ENCODE measurements at regions not wholly inside any gene's neighbourhood (a gene's known extent, or its start where the extent isn't known, plus 50 kb on each side); places are given as distances from the start of the nearest gene placed in this dataset.

- SMC1A ChIA-PET (ENCODE audit: uncharacterized antibody, unreplicated experiment), result no interaction called here
- TF ChIP-seq CHD1 (IDR thresholded peaks at IDR 0.05; ENCODE audit: low read depth, low read length) (no peak), SRF (IDR thresholded peaks at IDR 0.05; ENCODE audit: low read depth in 2 of 2, low read length in 2 of 2) (no peak), FOXM1 (IDR thresholded peaks at IDR 0.05; ENCODE audit: low read depth, low read length) (no peak), MEF2B (IDR thresholded peaks at IDR 0.05; ENCODE audit: partially characterized antibody, poor library complexity, severe bottlenecking) (no peak), RFX5 (IDR thresholded peaks at IDR 0.05; ENCODE audit: low read depth, low read length) (no peak), ATF7 (IDR thresholded peaks at IDR 0.05; ENCODE audit: low read depth) (no peak), YBX1 (IDR thresholded peaks at IDR 0.05) (no peak), BHLHE40 (IDR thresholded peaks at IDR 0.05; ENCODE audit: borderline replicate concordance in 1 of 2, low read depth in 2 of 2, low read length in 1 of 2) (no peak), MEF2A (IDR thresholded peaks at IDR 0.05; ENCODE audit: insufficient read depth, low read depth, low read length) (no peak), NRF1 (conservative IDR thresholded peaks at IDR 0.05; ENCODE audit: low read depth, low read length) (no peak), MTA3 (IDR thresholded peaks at IDR 0.05; ENCODE audit: borderline replicate concordance, low read length) (no peak), USF2 (IDR thresholded peaks at IDR 0.05; ENCODE audit: borderline replicate concordance, low read depth, low read length) (no peak), RUNX3 (IDR thresholded peaks at IDR 0.05; ENCODE audit: low read length) (no peak), ZNF687 (IDR thresholded peaks at IDR 0.05) (no peak), SREBF2 (IDR thresholded peaks at IDR 0.05; ENCODE audit: low read length) (no peak), RBBP5 (conservative IDR thresholded peaks at IDR 0.05) (no peak), STAT1 (conservative IDR thresholded peaks at IDR 0.05) (no peak)
- H3K27me3 ChIP-seq (replicated peaks in 1 of 2; ENCODE audit: control insufficient read depth in 2 of 2, insufficient read depth in 2 of 2, low read length in 1 of 2), result no peaks in the 10 kb centered on the region; a peak in 1 of 4 replicates
- H3K79me2 ChIP-seq (ENCODE audit: control insufficient read depth, insufficient read depth, low read length), result no peaks in the 10 kb centered on the region
- no TSS peak for BruUV-seq (replicated peaks)
- DNase-seq (ENCODE audit: low read depth, low spot score) (no peak), ATAC-seq (no peak), FAIRE-seq (no peak)
- H3K4me1 ChIP-seq (ENCODE audit: control insufficient read depth, insufficient read depth, low read length), result no peaks in the 10 kb centered on the region
- POLR2A ChIA-PET, result no interaction called here
- in situ Hi-C loops (cut with MboI) (no loop called here), intact Hi-C loops (cut with micrococcal nuclease; ENCODE audit: unreplicated experiment) (no loop called here)
- H3K4me2 ChIP-seq (ENCODE audit: control insufficient read depth, insufficient read depth), result no peak overlapping the region
- H3K9me3 ChIP-seq (replicated peaks; ENCODE audit: control insufficient read depth, insufficient read depth, low read length), result no peaks in the 10 kb centered on the region; the same call in 2 of the 3 replicates
- H3K36me3 ChIP-seq (ENCODE audit: control insufficient read depth in 2 of 2, insufficient read depth in 2 of 2, low read length in 1 of 2), result no peaks in the 10 kb centered on the region
- no peak overlapping the region for H3K9ac ChIP-seq (ENCODE audit: control insufficient read depth, insufficient read depth, low read length)
- H4K20me1 ChIP-seq (ENCODE audit: control insufficient read depth, insufficient read depth), result no peaks in the 10 kb centered on the region
- H2AFZ ChIP-seq (ENCODE audit: control insufficient read depth, low read depth, low read length), result no peak overlapping the region
- no peak overlapping the region for H3K4me3 ChIP-seq
- WGBS (ENCODE audit: insufficient coverage, insufficient replicate concordance, low lambda C conversion rate, missing lambda C conversion rate), result 23% methylated on average over 8 of the region's 8 CpGs
- H3K27ac ChIP-seq (ENCODE audit: control insufficient read depth, insufficient read depth), result no peak overlapping the region
- CTCF ChIA-PET, result no interaction called here
- RAD21 ChIA-PET (ENCODE audit: unreplicated experiment), result no interaction called here
Observed at GRCh38 chr16:86427433-86427851, 82.9 kb upstream of the FOXF1 start.

All from GM12878 (cell line).